Gastrocnemius medialis (tissue), 4 donors: ENCODE measurements at regions not wholly inside any gene's neighbourhood (a gene's known extent, or its start where the extent isn't known, plus 50 kb on each side); places are given as distances from the start of the nearest gene placed in this dataset.

Experiments used
- POLR2A ChIP-seq, 2 donors: fragments of 450-650 bp; IDR thresholded peaks; one replicate each; pipeline ENCODE4 v1.6.1; 2017; ENCODE audit warnings: antibody characterized with exemption in 2 of 2, mild to moderate bottlenecking in 2 of 2, moderate library complexity in 2 of 2
- TF ChIP-seq, protein P1 (sequence below), 5 experiments: fragments of 450-650 bp in 3 of 5; fragments of 200-600 bp in 2 of 5; sonication (generic) in 2 of 5; IDR thresholded peaks in 4 of 5; conservative IDR thresholded peaks in 1 of 5; 1 replicate in 4 of 5; 2 replicates in 1 of 5; pipeline ENCODE4 v1.5.1; 2016 to 2019; ENCODE audit warnings: antibody characterized with exemption in 5 of 5, mild to moderate bottlenecking in 3 of 5, moderate library complexity in 3 of 5

DNA sequence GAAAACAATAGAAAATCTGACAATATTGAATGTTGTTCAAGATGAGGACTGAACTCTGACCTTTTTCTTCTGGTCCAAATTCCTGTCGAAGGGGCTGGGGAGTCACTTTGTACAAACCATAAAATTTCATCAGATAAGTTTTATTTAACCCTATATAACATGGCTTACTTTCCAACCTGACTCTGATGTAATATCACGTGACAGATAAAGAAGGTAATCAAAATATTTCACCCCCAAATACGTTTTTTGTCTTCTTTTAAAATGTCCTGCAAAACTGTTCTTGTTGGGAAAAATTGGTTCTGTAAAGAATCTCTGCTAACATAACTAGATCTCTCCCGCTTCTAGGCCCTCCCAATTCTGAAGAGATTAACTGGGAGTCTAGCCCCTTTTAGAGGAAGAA lies 90.9 kb upstream of the MDFIC start:
- TF ChIP-seq, protein P1, sequence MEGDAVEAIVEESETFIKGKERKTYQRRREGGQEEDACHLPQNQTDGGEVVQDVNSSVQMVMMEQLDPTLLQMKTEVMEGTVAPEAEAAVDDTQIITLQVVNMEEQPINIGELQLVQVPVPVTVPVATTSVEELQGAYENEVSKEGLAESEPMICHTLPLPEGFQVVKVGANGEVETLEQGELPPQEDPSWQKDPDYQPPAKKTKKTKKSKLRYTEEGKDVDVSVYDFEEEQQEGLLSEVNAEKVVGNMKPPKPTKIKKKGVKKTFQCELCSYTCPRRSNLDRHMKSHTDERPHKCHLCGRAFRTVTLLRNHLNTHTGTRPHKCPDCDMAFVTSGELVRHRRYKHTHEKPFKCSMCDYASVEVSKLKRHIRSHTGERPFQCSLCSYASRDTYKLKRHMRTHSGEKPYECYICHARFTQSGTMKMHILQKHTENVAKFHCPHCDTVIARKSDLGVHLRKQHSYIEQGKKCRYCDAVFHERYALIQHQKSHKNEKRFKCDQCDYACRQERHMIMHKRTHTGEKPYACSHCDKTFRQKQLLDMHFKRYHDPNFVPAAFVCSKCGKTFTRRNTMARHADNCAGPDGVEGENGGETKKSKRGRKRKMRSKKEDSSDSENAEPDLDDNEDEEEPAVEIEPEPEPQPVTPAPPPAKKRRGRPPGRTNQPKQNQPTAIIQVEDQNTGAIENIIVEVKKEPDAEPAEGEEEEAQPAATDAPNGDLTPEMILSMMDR (IDR thresholded peaks at IDR 0.05 in 4 of 5, conservative IDR thresholded peaks at IDR 0.05 in 1 of 5) = no peak
- TF ChIP-seq POLR2A (IDR thresholded peaks at IDR 0.05) = no peak
